Neuronal stem cell (in vitro differentiated cells): ENCODE measurements at regions not wholly inside any gene's neighbourhood (a gene's known extent, or its start where the extent isn't known, plus 50 kb on each side); places are given as distances from the start of the nearest gene placed in this dataset.

Experiments used
- DNase-seq: peaks from one replicate; pipeline ENCODE4 v3.0.0-alpha.2; 2013; ENCODE audit warnings: low spot score
- H2AFZ ChIP-seq: one replicate; pipeline ENCODE4 v1.6.1; 2013; ENCODE audit warnings: mild to moderate bottlenecking, low read length, inconsistent platforms
- H2AK5ac ChIP-seq: 2 replicates; pipeline ENCODE4 v1.6.1; 2013; ENCODE audit warnings: low read depth, mild to moderate bottlenecking, inconsistent platforms, low read length, moderate library complexity, mixed read lengths
- H2BK120ac ChIP-seq: 2 replicates; pipeline ENCODE4 v1.6.1; 2013; ENCODE audit warnings: low read depth, mild to moderate bottlenecking, inconsistent platforms, low read length, moderate library complexity, mixed read lengths
- H2BK12ac ChIP-seq: one replicate; pipeline ENCODE4 v1.6.1; 2013; ENCODE audit warnings: low read length, inconsistent platforms
- H2BK15ac ChIP-seq: 2 replicates; pipeline ENCODE4 v1.6.1; 2013; ENCODE audit warnings: mild to moderate bottlenecking, low read length, inconsistent platforms, mixed read lengths
- H2BK5ac ChIP-seq: one replicate; pipeline ENCODE4 v1.6.1; 2013; ENCODE audit warnings: inconsistent platforms, mild to moderate bottlenecking, low read length, moderate library complexity
- H3K14ac ChIP-seq: one replicate; pipeline ENCODE4 v1.6.1; 2013; ENCODE audit warnings: low read length, inconsistent platforms
- H3K18ac ChIP-seq: 2 replicates; pipeline ENCODE4 v1.6.1; 2013; ENCODE audit warnings: low read length, inconsistent platforms
- H3K23ac ChIP-seq: 2 replicates; pipeline ENCODE4 v1.6.1; 2013; ENCODE audit warnings: low read depth, mild to moderate bottlenecking, mixed read lengths, low read length, inconsistent platforms; ENCODE audit not compliant: poor library complexity
- H3K27ac ChIP-seq: replicated peaks from 3 replicates; pipeline ENCODE4 v1.5.1; 2013; ENCODE audit warnings: low read length, inconsistent platforms
- H3K27me3 ChIP-seq, 3 experiments: 2 replicates each; pipeline ENCODE4 v1.6.1; 2013; ENCODE audit warnings: low read length in 3 of 3, mild to moderate bottlenecking in 2 of 3, inconsistent platforms in 1 of 3, low read depth in 1 of 3, mixed read lengths in 1 of 3, moderate library complexity in 1 of 3; ENCODE audit not compliant: control insufficient read depth in 3 of 3, insufficient read depth in 3 of 3
- H3K36me3 ChIP-seq, 2 donors: replicated peaks in 1 of 2; 2 replicates each; pipeline ENCODE4 v1.6.1; 2013; ENCODE audit warnings: low read length in 2 of 2; ENCODE audit not compliant: control insufficient read depth in 2 of 2, insufficient read depth in 2 of 2
- H3K4ac ChIP-seq: 2 replicates; pipeline ENCODE4 v1.6.1; 2013; ENCODE audit warnings: inconsistent platforms, mild to moderate bottlenecking, low read length, moderate library complexity
- H3K4me1 ChIP-seq, 2 donors: 1 replicate in 1 of 2; 2 replicates in 1 of 2; pipeline ENCODE4 v1.6.1; 2013; ENCODE audit warnings: low read length in 2 of 2, low read depth in 1 of 2; ENCODE audit not compliant: control insufficient read depth in 2 of 2, insufficient read depth in 1 of 2
- H3K4me2 ChIP-seq: one replicate; pipeline ENCODE4 v1.6.1; 2013; ENCODE audit warnings: mild to moderate bottlenecking, low read length, inconsistent platforms; ENCODE audit not compliant: insufficient read depth, poor library complexity, severe bottlenecking
- H3K4me3 ChIP-seq, 2 donors: 2 replicates each; pipeline ENCODE4 v1.5.1; 2013; ENCODE audit warnings: low read length in 2 of 2, mild to moderate bottlenecking in 2 of 2, inconsistent platforms in 1 of 2, moderate library complexity in 1 of 2
- H3K79me1 ChIP-seq: one replicate; pipeline ENCODE4 v1.6.1; 2013; ENCODE audit warnings: low read depth, mild to moderate bottlenecking, inconsistent platforms, low read length, moderate library complexity
- H3K9ac ChIP-seq: one replicate; pipeline ENCODE4 v1.6.1; 2013; ENCODE audit warnings: mild to moderate bottlenecking, low read depth, low read length, inconsistent platforms; ENCODE audit not compliant: poor library complexity
- H3K9me3 ChIP-seq, 2 donors: replicated peaks in 1 of 2; 2 replicates each; pipeline versions ENCODE3 to v1.6.1; 2013; ENCODE audit warnings: low read length in 2 of 2, mild to moderate bottlenecking in 2 of 2, inconsistent platforms in 1 of 2, low read depth in 1 of 2, mixed read lengths in 1 of 2, moderate library complexity in 1 of 2; ENCODE audit not compliant: control insufficient read depth in 2 of 2, insufficient read depth in 1 of 2
- H4K8ac ChIP-seq: one replicate; pipeline ENCODE4 v1.6.1; 2013; ENCODE audit warnings: low read depth, mild to moderate bottlenecking, inconsistent platforms, low read length, moderate library complexity
- H4K91ac ChIP-seq: one replicate; pipeline ENCODE4 v1.6.1; 2013; ENCODE audit warnings: low read length, low read depth, mild to moderate bottlenecking, inconsistent platforms; ENCODE audit not compliant: poor library complexity
- WGBS, 2 donors: extraction: QIAGEN DNeasy Blood & Tissue Kit; methylation state at CpG; one replicate each; pipeline ENCODE4 v1.1.7; 2013; ENCODE audit warnings: missing lambda C conversion rate in 2 of 2, mixed read lengths in 1 of 2; ENCODE audit not compliant: insufficient read length in 2 of 2, insufficient replicate concordance in 1 of 2; ENCODE audit errors: extremely low coverage in 2 of 2; 5-methylcytosine and 5-hydroxymethylcytosine counted together

DNA sequence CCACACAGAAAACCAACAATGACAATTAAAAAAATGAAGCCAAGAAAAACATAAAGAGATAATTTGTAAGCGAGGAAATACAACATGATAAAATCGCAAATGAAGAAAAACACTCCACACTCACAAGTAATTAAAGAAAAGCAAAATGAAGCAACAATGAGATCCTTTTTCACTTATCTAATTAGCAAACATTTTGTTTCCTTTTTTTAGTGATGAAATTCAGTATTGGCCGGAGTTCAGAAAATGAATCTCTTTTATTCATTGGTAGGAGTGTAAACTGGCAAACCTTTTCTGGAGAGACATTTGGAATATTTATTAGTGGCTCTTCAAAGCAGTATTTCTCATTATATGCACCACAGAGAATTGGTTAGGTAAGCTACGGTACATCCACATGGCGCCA lies 70.6 kb upstream of the POMP start:
- H3K27me3 ChIP-seq = no peaks in the 10 kb centered on the region
- no peak overlapping the region for H2BK12ac ChIP-seq
- H2AFZ ChIP-seq = no peak overlapping the region
- no peaks in the 10 kb centered on the region for H3K4me1 ChIP-seq
- H3K36me3 ChIP-seq = no peaks in the 10 kb centered on the region
- H3K14ac ChIP-seq = no peak overlapping the region
- no peak overlapping the region for H3K27ac ChIP-seq
- no peaks in the 10 kb centered on the region for H3K9me3 ChIP-seq
- no peaks in the 10 kb centered on the region for H3K79me1 ChIP-seq
- H3K4ac ChIP-seq = no peak overlapping the region
- no peak overlapping the region for H4K91ac ChIP-seq
- H2BK5ac ChIP-seq = no peak overlapping the region
- H3K4me3 ChIP-seq = no peak overlapping the region
- no CpG with 5 or more reads among the region's 5 CpGs for WGBS, 2 donors
- no peak for DNase-seq
- no peak overlapping the region for H2BK15ac ChIP-seq
- no peak overlapping the region for H3K9ac ChIP-seq
- H2AK5ac ChIP-seq = no peak overlapping the region
- no peak overlapping the region for H2BK120ac ChIP-seq
- no peak overlapping the region for H4K8ac ChIP-seq
- H3K4me2 ChIP-seq = no peak overlapping the region
- no peak overlapping the region for H3K23ac ChIP-seq
- H3K18ac ChIP-seq = no peak overlapping the region

- no peak overlapping the region for H3K27ac ChIP-seq
- H2BK12ac ChIP-seq = no peak overlapping the region
- peaks cover 3 to 4% of the 10 kb centered on the region in 2 donors for H3K4me1 ChIP-seq
- no peak overlapping the region for H3K18ac ChIP-seq
- H3K9me3 ChIP-seq = peaks cover 0 to 2% of the 10 kb centered on the region in 2 donors
- H4K8ac ChIP-seq = no peak overlapping the region
- H3K79me1 ChIP-seq = no peaks in the 10 kb centered on the region
- H2BK5ac ChIP-seq = no peak overlapping the region
- no peak overlapping the region for H2AFZ ChIP-seq
- H2BK120ac ChIP-seq = no peak overlapping the region
- H3K23ac ChIP-seq = no peak overlapping the region
- H2AK5ac ChIP-seq = no peak overlapping the region
- no peak overlapping the region for H3K9ac ChIP-seq
- no peak overlapping the region for H3K4me3 ChIP-seq
- H3K4me2 ChIP-seq = no peak overlapping the region
- H4K91ac ChIP-seq = no peak overlapping the region
- no peak overlapping the region for H3K4ac ChIP-seq
- WGBS, 2 donors = no CpG with 5 or more reads among the region's 2 CpGs
- H3K14ac ChIP-seq = no peak overlapping the region
- no peaks in the 10 kb centered on the region for H3K27me3 ChIP-seq
- no peak for DNase-seq
- no peak overlapping the region for H2BK15ac ChIP-seq
- H3K36me3 ChIP-seq = no peaks in the 10 kb centered on the region
Observed at GRCh38 chr13:28587174-28587540, 71.8 kb upstream of the POMP start.

DNA sequence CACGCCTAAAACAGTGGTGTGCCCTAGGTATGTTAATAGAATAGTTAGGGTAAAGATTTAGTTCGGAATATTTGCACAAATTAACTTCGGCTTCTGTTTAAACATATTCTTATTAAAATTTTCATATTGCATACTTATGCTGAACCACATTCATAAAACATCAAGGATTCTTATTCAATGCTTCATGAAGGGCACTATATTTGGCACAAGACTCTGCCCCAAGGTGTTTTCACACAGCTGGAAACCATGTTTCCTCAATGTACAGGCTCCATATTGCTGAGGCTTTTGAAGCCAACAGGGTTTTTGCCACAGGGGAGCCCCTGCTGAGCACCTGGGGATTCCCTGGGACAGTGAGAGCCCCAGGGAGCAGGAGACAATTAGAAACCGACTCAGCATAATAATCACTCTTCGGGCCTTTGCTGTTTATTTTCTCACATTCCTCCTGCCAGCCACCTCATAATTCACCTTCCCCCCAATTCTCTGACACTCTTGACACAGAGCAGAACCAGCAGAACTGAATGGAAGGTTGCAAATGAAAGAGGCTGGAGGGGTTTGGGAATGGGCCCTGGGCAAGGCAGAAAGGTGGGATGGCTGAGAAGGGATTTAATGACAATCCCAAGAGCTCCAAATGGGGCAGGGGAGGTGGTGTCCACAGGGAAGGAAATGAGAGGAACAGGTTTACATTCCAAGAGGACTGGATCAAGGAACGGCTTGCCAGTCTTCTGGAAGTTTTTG lies 72.3 kb upstream of the POMP start:
- Histone ChIP-seq H2BK5ac (no peak overlapping the region), H3K9ac (no peak overlapping the region), H3K4me3 (no peak overlapping the region), H2AK5ac (no peak overlapping the region), H3K23ac (no peak overlapping the region), H4K91ac (no peak overlapping the region), H3K18ac (no peak overlapping the region), H2AFZ (no peak overlapping the region), H2BK120ac (no peak overlapping the region), H3K4me2 (no peak overlapping the region), H3K9me3 (peaks cover 0 to 2% of the 10 kb centered on the region in 2 donors), H3K27me3 (no peaks in the 10 kb centered on the region), H2BK15ac (no peak overlapping the region), H3K36me3 (no peaks in the 10 kb centered on the region), H4K8ac (no peak overlapping the region), H3K4me1 (peaks cover 3 to 4% of the 10 kb centered on the region in 2 donors), H3K14ac (no peak overlapping the region), H2BK12ac (no peak overlapping the region), H3K27ac (no peak overlapping the region), H3K4ac (no peak overlapping the region), H3K79me1 (no peaks in the 10 kb centered on the region)
- WGBS, 2 donors = no CpG with 5 or more reads among the region's 6 CpGs
- DNase-seq = no peak

DNA sequence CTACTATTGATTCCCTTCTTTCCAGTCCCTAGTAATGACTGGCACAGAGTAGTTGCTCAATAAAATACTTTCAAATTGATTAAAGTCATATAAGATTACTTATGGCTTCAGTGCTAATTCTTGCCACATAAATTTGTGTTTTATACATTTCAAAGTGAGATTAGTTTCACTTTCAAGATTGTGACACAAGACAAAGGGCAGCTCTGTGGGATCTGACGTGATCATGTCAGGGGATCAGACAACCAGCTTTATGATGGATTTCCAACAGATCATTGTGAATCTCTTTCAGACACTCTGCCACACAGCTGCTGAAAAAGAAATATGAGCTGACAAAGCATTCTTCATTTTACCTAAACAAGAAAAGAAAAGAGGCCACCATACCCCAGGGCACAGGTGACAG lies 73.4 kb upstream of the POMP start:
- no peak overlapping the region for H3K27ac ChIP-seq
- no peaks in the 10 kb centered on the region for H3K79me1 ChIP-seq
- H3K9ac ChIP-seq = no peak overlapping the region
- no peaks in the 10 kb centered on the region for H3K27me3 ChIP-seq
- no peak overlapping the region for H3K14ac ChIP-seq
- no peak overlapping the region for H2AFZ ChIP-seq
- H2AK5ac ChIP-seq = no peak overlapping the region
- DNase-seq = no peak
- no peak overlapping the region for H2BK12ac ChIP-seq
- no peak overlapping the region for H3K18ac ChIP-seq
- H3K4me2 ChIP-seq = no peak overlapping the region
- H2BK5ac ChIP-seq = no peak overlapping the region
- no peaks in the 10 kb centered on the region for H3K36me3 ChIP-seq
- no CpG with 5 or more reads among the region's 1 CpG for WGBS, 2 donors
- H4K91ac ChIP-seq = no peak overlapping the region
- H2BK120ac ChIP-seq = no peak overlapping the region
- no peak overlapping the region for H3K4me3 ChIP-seq
- H4K8ac ChIP-seq = no peak overlapping the region
- no peak overlapping the region for H2BK15ac ChIP-seq
- no peak overlapping the region for H3K23ac ChIP-seq
- H3K4ac ChIP-seq = no peak overlapping the region
- peaks cover 0 to 2% of the 10 kb centered on the region in 2 donors for H3K9me3 ChIP-seq
- peaks cover 3 to 4% of the 10 kb centered on the region in 2 donors for H3K4me1 ChIP-seq
